ENCODE measurements at regions not wholly inside any gene's neighbourhood (a gene's known extent, or its start where the extent isn't known, plus 50 kb on each side); places are given as distances from the start of the nearest gene placed in this dataset.

- TF ChIP-seq E2F1 (CRISPR knock-in tag; IDR thresholded peaks at IDR 0.05) (no peak), FOXK1 (CRISPR knock-in tag; IDR thresholded peaks at IDR 0.05) (no peak), ZNF219 (CRISPR knock-in tag; IDR thresholded peaks at IDR 0.05; ENCODE audit: borderline replicate concordance) (no peak), AR (CRISPR knock-in tag; IDR thresholded peaks at IDR 0.05) (no peak), ZNF512 (CRISPR knock-in tag; IDR thresholded peaks at IDR 0.05; ENCODE audit: borderline replicate concordance) (no peak), ELF4 (CRISPR knock-in tag; IDR thresholded peaks at IDR 0.05; ENCODE audit: low read depth) (no peak), TEAD1 (CRISPR knock-in tag; IDR thresholded peaks at IDR 0.05) (no peak), HMGXB4 (CRISPR knock-in tag; IDR thresholded peaks at IDR 0.05) (no peak), USF2 (CRISPR knock-in tag; IDR thresholded peaks at IDR 0.05) (no peak), ATF2 (CRISPR knock-in tag; IDR thresholded peaks at IDR 0.05; ENCODE audit: borderline replicate concordance, low read depth) (no peak), USF1 (CRISPR knock-in tag; IDR thresholded peaks at IDR 0.05) (no peak), ZNF671 (CRISPR knock-in tag; IDR thresholded peaks at IDR 0.05) (no peak), ZNF396 (CRISPR knock-in tag; IDR thresholded peaks at IDR 0.05; ENCODE audit: borderline replicate concordance) (no peak), TP53 (CRISPR knock-in tag; IDR thresholded peaks at IDR 0.05) (no peak), NFE2L1 (CRISPR knock-in tag; IDR thresholded peaks at IDR 0.05) (no peak)
These were observed 498.1 kb upstream of the CRIM1 start (continued) for GRCh38 chr2:35857498-35857897.

GRCh38 chr2:35831385-35831784 is 524.2 kb upstream of the CRIM1 start:
- ChIA-PET POLR2A (no interaction called here), CTCF (no interaction called here)
- Mint-ChIP-seq H3K4me1 (0 out of 2 replicates have a peak, but pooled peaks cover 3% of the 10 kb centered on the region), H3K27me3 (ENCODE audit: low read depth) (no peaks in the 10 kb centered on the region), H3K27ac (no peak overlapping the region), H3K36me3 (no peaks in the 10 kb centered on the region), H3K4me3 (no peak overlapping the region), H3K9me3 (no peaks in the 10 kb centered on the region)
- ATAC-seq (no peak), DNase-seq (ENCODE audit: low spot score) (no peak)
- TF ChIP-seq ARID4B (CRISPR knock-in tag; IDR thresholded peaks at IDR 0.05; ENCODE audit: borderline replicate concordance) = no peak
- TF ChIP-seq ZNF423 (CRISPR knock-in tag; IDR thresholded peaks at IDR 0.05) = no peak
- no peak for TF ChIP-seq SMAD3 (CRISPR knock-in tag; IDR thresholded peaks at IDR 0.05; ENCODE audit: borderline replicate concordance)
- no peak for TF ChIP-seq CDX4 (CRISPR knock-in tag; IDR thresholded peaks at IDR 0.05; ENCODE audit: borderline replicate concordance)

All from WTC11 (cell line).